ENCODE measurements at regions not wholly inside any gene's neighbourhood (a gene's known extent, or its start where the extent isn't known, plus 50 kb on each side); places are given as distances from the start of the nearest gene placed in this dataset.

- no peaks in the 10 kb centered on the region for H3K36me3 Mint-ChIP-seq (ENCODE audit: low read depth)
- H3K27me3 Mint-ChIP-seq (ENCODE audit: low read depth), result peaks cover 18% of the 10 kb centered on the region
- no peak overlapping the region for H3K4me3 Mint-ChIP-seq
- no peak overlapping the region for H3K27ac Mint-ChIP-seq
- H3K9me3 Mint-ChIP-seq, result no peaks in the 10 kb centered on the region
- peaks cover 14% of the 10 kb centered on the region for H3K4me1 Mint-ChIP-seq (ENCODE audit: low read depth)
These were observed 52.0 kb upstream of the RPL11 start for GRCh38 chr1:23639460-23640095.

GRCh38 chr1:23638786-23639241 is 52.8 kb upstream of the RPL11 start:
- Mint-ChIP-seq H3K27ac (no peak overlapping the region), H3K27me3 (ENCODE audit: low read depth) (peaks cover 13% of the 10 kb centered on the region), H3K4me3 (no peak overlapping the region), H3K36me3 (ENCODE audit: low read depth) (no peaks in the 10 kb centered on the region), H3K9me3 (no peaks in the 10 kb centered on the region), H3K4me1 (ENCODE audit: low read depth) (peaks cover 15% of the 10 kb centered on the region)

GRCh38 chr1:23638188-23638619 is 53.4 kb upstream of the RPL11 start:
- Mint-ChIP-seq H3K27me3 (ENCODE audit: low read depth) (peaks cover 10% of the 10 kb centered on the region), H3K27ac (no peak overlapping the region), H3K9me3 (no peaks in the 10 kb centered on the region), H3K4me1 (ENCODE audit: low read depth) (peaks cover 15% of the 10 kb centered on the region), H3K4me3 (no peak overlapping the region), H3K36me3 (ENCODE audit: low read depth) (no peaks in the 10 kb centered on the region)

GRCh38 chr1:23636009-23636408 is 55.6 kb upstream of the RPL11 start:
- H3K27ac Mint-ChIP-seq, result peak overlapping the region; percentile 47
- peaks cover 15% of the 10 kb centered on the region for H3K4me1 Mint-ChIP-seq (ENCODE audit: low read depth)
- no peak overlapping the region for H3K4me3 Mint-ChIP-seq
- no peaks in the 10 kb centered on the region for H3K36me3 Mint-ChIP-seq (ENCODE audit: low read depth)
- peaks cover 8% of the 10 kb centered on the region for H3K27me3 Mint-ChIP-seq (ENCODE audit: low read depth)
- H3K9me3 Mint-ChIP-seq, result no peaks in the 10 kb centered on the region

- Mint-ChIP-seq H3K36me3 (ENCODE audit: low read depth) (no peaks in the 10 kb centered on the region), H3K4me1 (ENCODE audit: low read depth) (peaks cover 15% of the 10 kb centered on the region), H3K4me3 (peak overlapping the region; percentile 56), H3K27ac (peak overlapping the region; percentile 68), H3K9me3 (no peaks in the 10 kb centered on the region), H3K27me3 (ENCODE audit: low read depth) (peaks cover 8% of the 10 kb centered on the region)
These were observed 56.6 kb upstream of the RPL11 start for GRCh38 chr1:23634840-23635651.

- Mint-ChIP-seq H3K9me3 (no peaks in the 10 kb centered on the region), H3K4me3 (no peak overlapping the region), H3K27ac (no peak overlapping the region), H3K36me3 (ENCODE audit: low read depth) (no peaks in the 10 kb centered on the region), H3K27me3 (ENCODE audit: low read depth) (peaks cover 8% of the 10 kb centered on the region), H3K4me1 (ENCODE audit: low read depth) (peaks cover 16% of the 10 kb centered on the region)
These were observed 57.1 kb upstream of the RPL11 start for GRCh38 chr1:23634518-23634839.

GRCh38 chr1:23632479-23633160 is 59.0 kb upstream of the RPL11 start:
- Mint-ChIP-seq H3K27me3 (ENCODE audit: low read depth) (peaks cover 3% of the 10 kb centered on the region), H3K9me3 (no peaks in the 10 kb centered on the region), H3K36me3 (ENCODE audit: low read depth) (peaks cover 2% of the 10 kb centered on the region), H3K4me3 (no peak overlapping the region), H3K4me1 (ENCODE audit: low read depth) (peaks cover 25% of the 10 kb centered on the region), H3K27ac (no peak overlapping the region)

GRCh38 chr1:23629708-23630290 is 61.8 kb upstream of the RPL11 start:
- Mint-ChIP-seq H3K36me3 (ENCODE audit: low read depth) (peaks cover 5% of the 10 kb centered on the region), H3K4me3 (no peak overlapping the region), H3K27me3 (ENCODE audit: low read depth) (no peaks in the 10 kb centered on the region), H3K4me1 (ENCODE audit: low read depth) (peaks cover 24% of the 10 kb centered on the region), H3K9me3 (peaks cover 3% of the 10 kb centered on the region), H3K27ac (no peak overlapping the region)

GRCh38 chr1:23628951-23629387 is 62.6 kb upstream of the RPL11 start:
- Mint-ChIP-seq H3K9me3 (peaks cover 3% of the 10 kb centered on the region), H3K4me3 (peak overlapping the region; percentile 68), H3K36me3 (ENCODE audit: low read depth) (peaks cover 9% of the 10 kb centered on the region), H3K4me1 (ENCODE audit: low read depth) (peaks cover 28% of the 10 kb centered on the region), H3K27ac (no peak overlapping the region), H3K27me3 (ENCODE audit: low read depth) (no peaks in the 10 kb centered on the region)

GRCh38 chr1:23627069-23627735 is 64.4 kb upstream of the RPL11 start:
- no peaks in the 10 kb centered on the region for H3K27me3 Mint-ChIP-seq (ENCODE audit: low read depth)
- peaks cover 29% of the 10 kb centered on the region for H3K4me1 Mint-ChIP-seq (ENCODE audit: low read depth)
- H3K4me3 Mint-ChIP-seq, result peak overlapping the region; percentile 84
- peak overlapping the region; percentile 74 for H3K27ac Mint-ChIP-seq
- H3K36me3 Mint-ChIP-seq (ENCODE audit: low read depth), result peaks cover 9% of the 10 kb centered on the region
- peaks cover 3% of the 10 kb centered on the region for H3K9me3 Mint-ChIP-seq

- H3K4me1 Mint-ChIP-seq (ENCODE audit: low read depth), result peaks cover 32% of the 10 kb centered on the region
- H3K36me3 Mint-ChIP-seq (ENCODE audit: low read depth), result peaks cover 9% of the 10 kb centered on the region
- peak overlapping the region; percentile 50 for H3K27ac Mint-ChIP-seq
- peaks cover 3% of the 10 kb centered on the region for H3K9me3 Mint-ChIP-seq
- no peak overlapping the region for H3K4me3 Mint-ChIP-seq
- H3K27me3 Mint-ChIP-seq (ENCODE audit: low read depth), result peaks cover under 1% of the 10 kb centered on the region
These were observed 65.6 kb upstream of the RPL11 start for GRCh38 chr1:23625929-23626535.

- Mint-ChIP-seq H3K4me1 (ENCODE audit: low read depth) (peaks cover 38% of the 10 kb centered on the region), H3K27ac (peak overlapping the region; percentile 50), H3K36me3 (ENCODE audit: low read depth) (peaks cover 9% of the 10 kb centered on the region), H3K27me3 (ENCODE audit: low read depth) (peaks cover 5% of the 10 kb centered on the region), H3K9me3 (peaks cover 3% of the 10 kb centered on the region), H3K4me3 (no peak overlapping the region)
These were observed 66.1 kb upstream of the RPL11 start for GRCh38 chr1:23625459-23625858.

- Mint-ChIP-seq H3K4me1 (ENCODE audit: low read depth) (peaks cover 44% of the 10 kb centered on the region), H3K9me3 (peaks cover 3% of the 10 kb centered on the region), H3K36me3 (ENCODE audit: low read depth) (peaks cover 9% of the 10 kb centered on the region), H3K4me3 (peak overlapping the region; percentile 29), H3K27me3 (ENCODE audit: low read depth) (peaks cover 5% of the 10 kb centered on the region), H3K27ac (no peak overlapping the region)
These were observed 65.1 kb upstream of the ID3 start for GRCh38 chr1:23624440-23624839.

GRCh38 chr1:23622284-23622683 is 63.0 kb upstream of the ID3 start:
- Mint-ChIP-seq H3K9me3 (peaks cover 3% of the 10 kb centered on the region), H3K27ac (no peak overlapping the region), H3K36me3 (ENCODE audit: low read depth) (peaks cover 9% of the 10 kb centered on the region), H3K4me1 (ENCODE audit: low read depth) (peaks cover 46% of the 10 kb centered on the region), H3K27me3 (ENCODE audit: low read depth) (peaks cover 5% of the 10 kb centered on the region), H3K4me3 (no peak overlapping the region)

Measured in T-helper 1 cell treated with Interleukin-12 subunit alpha and Interleukin-12 subunit beta and Interleukin-4 antibody, amounts not matched to agents 30 μg/mL and 1 μg/mL, for 36 hours (primary cell).